Trophoblast cell (in vitro differentiated cells and primary cell): ENCODE measurements at regions not wholly inside any gene's neighbourhood (a gene's known extent, or its start where the extent isn't known, plus 50 kb on each side); places are given as distances from the start of the nearest gene placed in this dataset.

Experiments
- DNase-seq, 2 donors: peaks; one replicate each; pipeline ENCODE4 v3.0.0-alpha.2; 2016
- H2AFZ ChIP-seq: 2 replicates; pipeline ENCODE4 v1.6.1; 2013; ENCODE audit warnings: low read length, moderate library complexity, mild to moderate bottlenecking; ENCODE audit not compliant: insufficient read depth, poor library complexity
- H2AK5ac ChIP-seq: 2 replicates; pipeline ENCODE4 v1.6.1; 2013; ENCODE audit warnings: mild to moderate bottlenecking, low read length
- H2BK120ac ChIP-seq: 2 replicates; pipeline ENCODE4 v1.6.1; 2013; ENCODE audit warnings: low read length, mild to moderate bottlenecking, moderate library complexity; ENCODE audit not compliant: insufficient read depth, poor library complexity
- H2BK12ac ChIP-seq: 2 replicates; pipeline ENCODE4 v1.6.1; 2013; ENCODE audit warnings: mild to moderate bottlenecking, low read length, moderate library complexity
- H2BK5ac ChIP-seq: 2 replicates; pipeline ENCODE4 v1.6.1; 2013; ENCODE audit warnings: low read length, low read depth, moderate library complexity, mild to moderate bottlenecking; ENCODE audit not compliant: poor library complexity
- H3K14ac ChIP-seq: 2 replicates; pipeline ENCODE4 v1.6.1; 2013; ENCODE audit warnings: mild to moderate bottlenecking, low read length
- H3K18ac ChIP-seq: 2 replicates; pipeline ENCODE4 v1.6.1; 2013; ENCODE audit warnings: mild to moderate bottlenecking, low read length
- H3K23ac ChIP-seq: 2 replicates; pipeline ENCODE4 v1.6.1; 2013; ENCODE audit warnings: low read length
- H3K27ac ChIP-seq: 2 replicates; pipeline ENCODE4 v1.5.1; 2013; ENCODE audit warnings: low read depth, mild to moderate bottlenecking, inconsistent platforms, low read length, moderate library complexity
- H3K27me3 ChIP-seq: 2 replicates; pipeline ENCODE4 v1.6.1; 2013; ENCODE audit warnings: inconsistent platforms, mild to moderate bottlenecking, low read length, moderate library complexity; ENCODE audit not compliant: insufficient read depth
- H3K36me3 ChIP-seq, 2 experiments: 1 replicate in 1 of 2; 2 replicates in 1 of 2; pipeline ENCODE4 v1.6.1; 2013; ENCODE audit warnings: low read length in 2 of 2, mild to moderate bottlenecking in 2 of 2, moderate library complexity in 1 of 2; ENCODE audit not compliant: insufficient read depth in 2 of 2, control insufficient read depth in 1 of 2
- H3K4ac ChIP-seq: 2 replicates; pipeline ENCODE4 v1.6.1; 2013; ENCODE audit warnings: low read depth, mild to moderate bottlenecking, low read length, moderate library complexity
- H3K4me1 ChIP-seq, 2 experiments: 1 replicate in 1 of 2; 2 replicates in 1 of 2; pipeline ENCODE4 v1.6.1; 2013; ENCODE audit warnings: low read length in 2 of 2, mild to moderate bottlenecking in 2 of 2, moderate library complexity in 1 of 2; ENCODE audit not compliant: insufficient read depth in 2 of 2, control insufficient read depth in 1 of 2
- H3K4me2 ChIP-seq: 2 replicates; pipeline ENCODE4 v1.6.1; 2013; ENCODE audit warnings: inconsistent platforms, mild to moderate bottlenecking, low read length, moderate library complexity
- H3K4me3 ChIP-seq: 2 replicates; pipeline ENCODE4 v1.5.1; 2013; ENCODE audit warnings: mild to moderate bottlenecking, low read depth, low read length, inconsistent platforms
- H3K79me1 ChIP-seq: one replicate; pipeline ENCODE4 v1.6.1; 2013; ENCODE audit warnings: low read length
- H3K79me2 ChIP-seq: 2 replicates; pipeline ENCODE4 v1.6.1; 2013; ENCODE audit warnings: low read length, mild to moderate bottlenecking; ENCODE audit not compliant: control insufficient read depth, insufficient read depth, poor library complexity
- H3K9ac ChIP-seq: 2 replicates; pipeline ENCODE4 v1.6.1; 2013; ENCODE audit warnings: mild to moderate bottlenecking, low read length
- H3K9me3 ChIP-seq: 2 replicates; pipeline ENCODE4 v1.6.1; 2013; ENCODE audit warnings: low read depth, mild to moderate bottlenecking, control low read depth, inconsistent platforms, low read length; ENCODE audit not compliant: insufficient read depth
- H4K12ac ChIP-seq: 2 replicates; pipeline ENCODE4 v1.6.1; 2013; ENCODE audit warnings: low read depth, mild to moderate bottlenecking, low read length, moderate library complexity
- H4K8ac ChIP-seq: 2 replicates; pipeline ENCODE4 v1.6.1; 2013; ENCODE audit warnings: low read depth, mild to moderate bottlenecking, low read length, moderate library complexity
- H4K91ac ChIP-seq: one replicate; pipeline ENCODE4 v1.6.1; 2013; ENCODE audit warnings: low read depth, mild to moderate bottlenecking, low read length, moderate library complexity
- WGBS: extraction: QIAGEN DNeasy Blood & Tissue Kit; methylation state at CpG from one replicate; pipeline ENCODE4 v1.1.7; 2013; ENCODE audit warnings: missing lambda C conversion rate; ENCODE audit not compliant: insufficient read length, insufficient coverage; ENCODE audit errors: extremely low coverage; 5-methylcytosine and 5-hydroxymethylcytosine counted together

- Histone ChIP-seq H2BK5ac (no peak overlapping the region), H3K79me2 (no peaks in the 10 kb centered on the region), H3K27me3 (no peaks in the 10 kb centered on the region), H4K91ac (no peak overlapping the region), H3K23ac (no peak overlapping the region), H3K79me1 (no peaks in the 10 kb centered on the region), H3K4ac (no peak overlapping the region), H3K18ac (no peak overlapping the region), H2AK5ac (no peak overlapping the region), H4K12ac (no peak overlapping the region), H3K9ac (no peak overlapping the region), H2BK12ac (no peak overlapping the region), H2BK120ac (no peak overlapping the region), H2AFZ (no peak overlapping the region), H3K4me2 (no peak overlapping the region), H3K4me1 (no peaks in the 10 kb centered on the region), H3K9me3 (no peaks in the 10 kb centered on the region), H3K36me3 (no peaks in the 10 kb centered on the region), H4K8ac (no peak overlapping the region), H3K14ac (no peak overlapping the region), H3K27ac (no peak overlapping the region), H3K4me3 (no peak overlapping the region)
- no peak for DNase-seq
- no CpG with 5 or more reads among the region's 4 CpGs for WGBS
Measured at GRCh38 chr9:81213456-81213855, 475.9 kb downstream of the TLE1 start.

- Histone ChIP-seq H3K4ac (no peak overlapping the region), H3K9me3 (no peaks in the 10 kb centered on the region), H2BK5ac (no peak overlapping the region), H4K12ac (no peak overlapping the region), H3K9ac (no peak overlapping the region), H3K23ac (no peak overlapping the region), H3K79me2 (no peaks in the 10 kb centered on the region), H3K79me1 (no peaks in the 10 kb centered on the region), H2BK120ac (no peak overlapping the region), H3K14ac (no peak overlapping the region), H4K8ac (no peak overlapping the region), H2AFZ (no peak overlapping the region), H3K18ac (no peak overlapping the region), H4K91ac (no peak overlapping the region), H3K27ac (no peak overlapping the region), H2AK5ac (no peak overlapping the region), H3K4me2 (no peak overlapping the region), H3K4me3 (no peak overlapping the region), H3K27me3 (no peaks in the 10 kb centered on the region), H3K4me1 (no peaks in the 10 kb centered on the region), H3K36me3 (no peaks in the 10 kb centered on the region), H2BK12ac (no peak overlapping the region)
- WGBS = no CpG with 5 or more reads among the region's 3 CpGs
- no peak for DNase-seq
Measured at GRCh38 chr9:81211741-81212140, 477.6 kb downstream of the TLE1 start.

DNA sequence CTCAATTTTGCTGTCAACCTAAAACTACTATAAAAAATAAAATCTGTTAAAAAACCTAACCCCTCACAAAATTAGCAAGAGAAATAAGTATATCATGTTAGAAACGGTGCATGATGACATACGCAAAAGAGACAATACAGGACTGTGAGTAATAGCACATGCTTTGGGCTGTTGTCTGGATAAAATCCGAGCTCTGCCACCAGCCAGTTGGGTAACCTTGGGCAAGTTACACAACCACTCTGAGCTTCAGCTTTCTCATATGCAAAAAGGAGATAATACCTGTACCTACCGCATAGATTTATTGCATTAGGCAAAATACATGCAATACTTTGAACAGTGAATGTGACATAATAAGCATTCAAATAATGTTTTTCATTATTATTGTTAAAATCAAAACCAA lies 481.7 kb downstream of the TLE1 start:
- Histone ChIP-seq H3K36me3 (no peaks in the 10 kb centered on the region), H3K9ac (no peak overlapping the region), H3K27ac (no peak overlapping the region), H3K27me3 (no peaks in the 10 kb centered on the region), H2AK5ac (no peak overlapping the region), H2AFZ (no peak overlapping the region), H4K8ac (no peak overlapping the region), H3K4me2 (no peak overlapping the region), H3K9me3 (no peaks in the 10 kb centered on the region), H2BK120ac (no peak overlapping the region), H3K4ac (no peak overlapping the region), H3K79me1 (no peaks in the 10 kb centered on the region), H3K4me1 (no peaks in the 10 kb centered on the region), H2BK5ac (no peak overlapping the region), H4K12ac (no peak overlapping the region), H3K18ac (no peak overlapping the region), H3K79me2 (no peaks in the 10 kb centered on the region), H3K4me3 (no peak overlapping the region), H3K23ac (no peak overlapping the region), H3K14ac (no peak overlapping the region), H2BK12ac (no peak overlapping the region), H4K91ac (no peak overlapping the region)
- WGBS = no CpG with 5 or more reads among the region's 4 CpGs
- peak; percentile 16 to 54 for DNase-seq

DNA sequence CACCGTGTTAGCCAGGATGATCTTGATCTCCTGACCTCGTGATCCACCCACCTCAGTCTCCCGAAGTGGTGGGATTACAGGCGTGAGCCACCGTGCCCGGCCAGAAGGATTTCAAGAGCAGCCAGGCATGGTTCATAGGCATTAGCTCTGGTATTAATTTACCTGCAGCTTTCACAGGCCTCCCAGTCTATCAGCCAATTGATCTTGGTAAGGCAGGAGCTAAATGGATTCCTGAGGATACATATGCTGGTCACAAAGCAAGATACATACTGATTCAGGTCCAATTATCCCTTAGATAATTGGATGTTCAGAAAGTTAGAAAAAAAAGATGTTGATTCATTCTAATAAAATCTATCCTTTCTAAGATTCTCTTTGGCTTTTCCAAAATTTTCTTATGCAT lies 487.1 kb downstream of the TLE1 start:
- Histone ChIP-seq H2BK5ac (no peak overlapping the region), H2AFZ (no peak overlapping the region), H4K12ac (no peak overlapping the region), H3K4ac (no peak overlapping the region), H3K9ac (no peak overlapping the region), H2BK120ac (no peak overlapping the region), H3K27me3 (no peaks in the 10 kb centered on the region), H3K9me3 (no peaks in the 10 kb centered on the region), H3K79me2 (no peaks in the 10 kb centered on the region), H3K23ac (no peak overlapping the region), H2AK5ac (no peak overlapping the region), H3K4me2 (no peak overlapping the region), H3K4me3 (no peak overlapping the region), H3K14ac (no peak overlapping the region), H3K79me1 (no peaks in the 10 kb centered on the region), H3K27ac (no peak overlapping the region), H3K4me1 (no peaks in the 10 kb centered on the region), H4K8ac (no peak overlapping the region), H4K91ac (no peak overlapping the region), H3K36me3 (no peaks in the 10 kb centered on the region), H3K18ac (no peak overlapping the region), H2BK12ac (no peak overlapping the region)
- DNase-seq = peak in 1 of 2 donors; percentile 5
- WGBS = no CpG with 5 or more reads among the region's 6 CpGs
